AG04450 (cell line): ENCODE measurements at regions not wholly inside any gene's neighbourhood (a gene's known extent, or its start where the extent isn't known, plus 50 kb on each side); places are given as distances from the start of the nearest gene placed in this dataset.

Experiments
- CTCF ChIA-PET: fragments of 300-600, 350-600 bp; formaldehyde crosslinking; extraction: SDS; loops from one replicate; lab custom pipeline; 2022; ENCODE audit warnings: antibody characterized with exemption, inconsistent platforms; lab: Charles Lee
- POLR2A ChIA-PET: fragments of 350-600 bp; formaldehyde crosslinking; extraction: SDS; loops from one replicate; lab custom pipeline; 2021; ENCODE audit warnings: antibody characterized with exemption, inconsistent platforms; lab: Yijun Ruan, JAX
- DNase-seq: peaks from one replicate; pipeline ENCODE4 v3.0.0-alpha.2; 2011; ENCODE audit warnings: low read depth, low spot score
- H3K27ac ChIP-seq: one replicate; pipeline ENCODE4 v1.5.1; 2012; ENCODE audit warnings: low read depth, low read length, control low read depth
- H3K27me3 ChIP-seq: one replicate; pipeline ENCODE4 v1.6.0; 2012; ENCODE audit warnings: low read length; ENCODE audit not compliant: control insufficient read depth, insufficient read depth
- H3K4me3 ChIP-seq: 2 replicates; pipeline ENCODE4 v1.5.1; 2011; ENCODE audit warnings: mild to moderate bottlenecking, low read depth, low read length, control low read depth
- H3K9me3 ChIP-seq: 2 replicates; pipeline ENCODE4 v1.5.1; 2012; ENCODE audit warnings: low read length; ENCODE audit not compliant: control insufficient read depth, insufficient read depth
- TF ChIP-seq, protein P1 (sequence below): IDR thresholded peaks from 2 replicates; pipeline ENCODE4 v1.5.1; 2011; ENCODE audit warnings: low read depth, low read length, control low read depth, inconsistent platforms

DNA sequence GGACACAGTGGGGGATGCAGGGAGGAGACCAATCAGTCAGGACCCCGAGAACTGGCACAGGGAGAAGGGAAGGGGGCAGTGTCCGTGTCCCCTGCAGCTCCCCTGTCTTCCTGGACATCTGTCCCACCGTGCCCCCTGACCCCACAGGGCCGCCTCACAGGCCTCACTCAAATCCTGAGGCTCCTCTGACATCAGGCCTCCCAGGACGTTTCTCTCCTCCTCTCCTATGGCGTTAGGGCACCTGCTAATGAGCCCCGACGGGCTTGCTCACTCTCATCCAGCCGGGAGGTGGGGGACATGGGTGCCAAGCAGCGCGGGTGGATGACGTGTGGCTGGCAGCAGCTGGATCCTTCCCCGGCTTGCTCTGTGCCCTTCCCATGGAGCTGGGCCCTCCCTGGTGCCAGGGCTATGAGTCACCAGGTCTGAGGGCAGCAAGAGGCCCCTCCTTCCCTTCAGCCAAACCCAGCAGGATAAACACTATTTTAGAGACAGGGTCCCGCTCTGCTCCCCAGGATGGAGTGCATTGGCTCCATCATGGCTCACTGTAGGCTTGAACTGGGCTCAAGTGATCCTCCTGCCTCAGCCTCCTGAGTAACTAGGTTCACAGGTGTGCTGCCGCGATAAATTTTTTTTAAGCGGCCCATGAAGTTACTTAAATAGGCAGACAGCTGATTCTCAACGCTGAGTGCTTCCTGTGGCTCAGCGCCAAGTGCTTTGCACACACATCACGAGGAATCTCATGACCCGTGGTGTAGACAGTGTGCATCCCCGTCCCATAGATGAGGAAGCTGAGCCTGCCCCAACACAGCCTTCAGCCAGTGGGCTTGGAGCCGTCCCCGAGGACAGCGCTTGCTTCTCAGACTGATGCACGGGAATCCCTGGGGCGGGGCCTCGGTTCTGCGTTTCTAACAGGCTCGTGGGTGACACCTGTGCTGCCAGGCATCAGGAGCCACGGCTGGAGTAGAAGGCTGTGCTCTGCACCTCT is 64.5 kb upstream of the HDAC4 start:
- POLR2A ChIA-PET: no interaction called here
- Histone ChIP-seq H3K27ac (no peak overlapping the region), H3K4me3 (no peak overlapping the region), H3K27me3 (no peaks in the 10 kb centered on the region), H3K9me3 (peaks cover 48% of the 10 kb centered on the region; the same call in 1 of the 2 replicates)
- no peak for DNase-seq
- CTCF ChIA-PET: no interaction called here
- TF ChIP-seq, protein P1, sequence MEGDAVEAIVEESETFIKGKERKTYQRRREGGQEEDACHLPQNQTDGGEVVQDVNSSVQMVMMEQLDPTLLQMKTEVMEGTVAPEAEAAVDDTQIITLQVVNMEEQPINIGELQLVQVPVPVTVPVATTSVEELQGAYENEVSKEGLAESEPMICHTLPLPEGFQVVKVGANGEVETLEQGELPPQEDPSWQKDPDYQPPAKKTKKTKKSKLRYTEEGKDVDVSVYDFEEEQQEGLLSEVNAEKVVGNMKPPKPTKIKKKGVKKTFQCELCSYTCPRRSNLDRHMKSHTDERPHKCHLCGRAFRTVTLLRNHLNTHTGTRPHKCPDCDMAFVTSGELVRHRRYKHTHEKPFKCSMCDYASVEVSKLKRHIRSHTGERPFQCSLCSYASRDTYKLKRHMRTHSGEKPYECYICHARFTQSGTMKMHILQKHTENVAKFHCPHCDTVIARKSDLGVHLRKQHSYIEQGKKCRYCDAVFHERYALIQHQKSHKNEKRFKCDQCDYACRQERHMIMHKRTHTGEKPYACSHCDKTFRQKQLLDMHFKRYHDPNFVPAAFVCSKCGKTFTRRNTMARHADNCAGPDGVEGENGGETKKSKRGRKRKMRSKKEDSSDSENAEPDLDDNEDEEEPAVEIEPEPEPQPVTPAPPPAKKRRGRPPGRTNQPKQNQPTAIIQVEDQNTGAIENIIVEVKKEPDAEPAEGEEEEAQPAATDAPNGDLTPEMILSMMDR: no peak

DNA sequence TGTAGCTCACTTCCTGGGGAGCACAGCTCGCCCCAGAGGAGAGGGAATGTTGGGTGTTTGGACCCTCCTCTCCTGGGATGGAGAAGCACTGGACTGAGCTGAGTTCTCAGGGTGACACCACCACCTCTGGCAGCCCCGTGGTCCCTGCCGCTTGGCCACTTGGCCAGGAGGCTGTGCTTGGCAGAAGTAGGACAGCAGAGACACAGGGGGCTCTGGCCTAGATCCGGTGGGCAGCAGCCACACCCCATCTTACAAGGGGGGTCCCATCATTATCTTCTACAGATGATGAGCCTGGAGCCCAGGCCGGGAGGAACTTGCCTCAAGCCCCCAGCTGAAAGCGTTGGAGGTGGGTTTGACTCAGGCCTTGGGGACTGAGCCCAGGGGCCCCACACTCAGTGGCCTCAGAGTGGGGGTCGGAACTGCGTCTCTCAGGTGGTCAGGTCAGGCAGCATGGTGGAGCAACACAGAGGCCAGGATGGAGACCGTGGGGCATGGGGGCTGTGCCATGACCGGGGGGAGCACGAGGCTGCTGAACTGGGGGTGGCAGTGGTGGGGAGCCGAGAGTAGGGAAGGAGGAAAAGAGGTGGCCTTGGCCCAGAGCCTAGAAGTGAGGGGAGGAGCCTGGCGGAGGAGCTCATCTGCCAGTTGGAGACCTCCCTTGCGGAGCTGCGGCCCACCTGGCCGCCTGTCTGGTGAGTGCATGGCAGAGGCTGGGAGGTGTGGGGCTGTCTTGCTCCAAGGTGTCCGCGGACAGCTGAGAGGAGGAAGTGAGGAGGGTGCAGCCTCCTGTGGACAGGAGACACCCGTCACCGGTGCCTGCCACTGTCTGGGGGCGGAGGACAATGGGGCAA is 63.6 kb upstream of the HDAC4 start:
- ChIA-PET POLR2A (no interaction called here), CTCF (no interaction called here)
- no peak overlapping the region for H3K27ac ChIP-seq
- H3K27me3 ChIP-seq: no peaks in the 10 kb centered on the region
- no peak overlapping the region for H3K4me3 ChIP-seq
- peaks cover 48% of the 10 kb centered on the region; the same call in 1 of the 2 replicates for H3K9me3 ChIP-seq
- no peak for DNase-seq
- TF ChIP-seq, protein P1: no peak

DNA sequence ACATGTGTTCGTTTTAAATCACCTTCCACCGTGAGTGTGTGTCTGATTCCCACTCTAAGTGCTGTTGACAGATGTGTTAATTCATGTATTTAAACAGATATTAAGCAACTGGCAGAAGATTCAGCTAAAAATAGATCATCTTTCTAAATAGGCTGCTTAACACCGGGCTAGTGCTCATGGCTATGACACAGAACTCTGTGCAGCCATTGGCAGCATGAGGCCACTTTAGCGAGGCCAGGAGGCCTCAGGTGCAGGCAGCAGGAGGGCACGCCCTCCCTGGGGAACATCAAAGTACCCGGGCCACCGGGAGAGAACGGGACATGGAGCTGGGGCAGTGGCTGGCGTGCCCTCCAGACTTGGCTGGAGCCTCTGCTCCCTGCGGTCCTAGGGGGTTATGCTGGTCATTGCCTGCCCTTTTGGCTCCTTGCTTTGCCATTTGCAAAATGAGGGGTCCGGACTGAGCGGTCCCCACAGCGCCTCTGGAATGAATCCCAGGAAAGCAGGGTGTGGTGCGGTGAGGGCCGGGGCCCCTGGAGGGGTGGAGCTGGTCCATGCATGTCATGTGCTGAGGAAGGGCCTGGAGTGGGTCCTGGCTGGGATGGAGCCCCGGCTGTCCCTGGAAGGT is 62.8 kb upstream of the HDAC4 start:
- Histone ChIP-seq H3K9me3 (peaks cover 46% of the 10 kb centered on the region; the same call in 1 of the 2 replicates), H3K27me3 (no peaks in the 10 kb centered on the region), H3K4me3 (no peak overlapping the region), H3K27ac (no peak overlapping the region)
- DNase-seq: no peak
- TF ChIP-seq, protein P1: no peak
- ChIA-PET POLR2A (no interaction called here), CTCF (no interaction called here)

DNA sequence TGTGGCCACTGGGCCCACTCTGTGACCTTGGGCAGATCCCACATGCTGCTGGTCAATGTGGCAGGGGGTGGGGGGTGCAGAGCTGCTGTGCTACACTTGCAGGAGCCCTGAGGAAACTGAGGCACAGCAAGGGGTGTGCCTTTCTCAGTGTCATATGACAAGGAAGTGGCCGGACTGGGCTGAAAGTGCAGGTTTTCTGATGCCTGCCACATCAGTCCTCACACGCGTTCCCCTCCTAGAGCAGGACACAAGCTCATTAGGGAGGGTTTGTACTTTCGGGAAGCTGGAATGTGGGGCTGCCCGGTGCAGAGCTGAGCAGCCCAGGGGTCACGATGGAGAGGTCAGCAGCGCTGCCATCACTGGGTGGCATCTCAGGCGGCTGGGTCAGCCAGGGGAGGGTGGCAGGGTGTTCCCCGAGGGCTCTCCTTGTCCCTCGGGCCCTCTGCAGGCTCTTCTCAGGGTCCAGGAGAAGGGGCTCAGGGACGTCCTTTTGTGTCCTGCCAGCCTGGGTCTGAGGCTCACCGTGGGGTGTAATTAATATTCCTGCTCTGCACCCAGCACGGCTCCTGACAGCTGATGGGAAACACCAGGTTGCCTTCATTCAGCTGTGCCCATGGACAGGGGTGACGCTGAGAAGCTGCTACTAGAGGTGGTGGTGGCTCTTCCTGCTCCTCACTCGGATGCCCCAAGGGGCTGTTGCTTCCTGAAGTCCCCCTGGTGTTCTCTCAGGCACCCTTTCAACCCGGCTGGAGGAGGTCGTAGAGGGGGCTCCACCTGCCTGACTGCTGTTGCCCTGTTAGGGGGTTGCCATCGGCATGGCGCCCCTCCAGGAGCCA is 62.1 kb upstream of the HDAC4 start:
- Histone ChIP-seq H3K9me3 (peaks cover 40% of the 10 kb centered on the region; the same call in 1 of the 2 replicates), H3K27me3 (no peaks in the 10 kb centered on the region), H3K27ac (no peak overlapping the region), H3K4me3 (no peak overlapping the region)
- no peak for DNase-seq
- ChIA-PET POLR2A (no interaction called here), CTCF (no interaction called here)
- TF ChIP-seq, protein P1: no peak
